A673 (cell line): ENCODE measurements at regions not wholly inside any gene's neighbourhood (a gene's known extent, or its start where the extent isn't known, plus 50 kb on each side); places are given as distances from the start of the nearest gene placed in this dataset.

ENCODE experiments used
- EZH2 ChIP-seq: fragments of 200-600 bp; sonication (generic); IDR thresholded peaks from 2 replicates; pipeline ENCODE4 v1.6.1; 2017; ENCODE audit warnings: borderline replicate concordance, low read depth, mild to moderate bottlenecking, mixed read lengths, antibody characterized with exemption, low read length; ENCODE audit not compliant: poor library complexity, severe bottlenecking
- TF ChIP-seq, protein P1 (sequence below): fragments of 300-800, 200-600 bp; sonication (generic); conservative IDR thresholded peaks from 2 replicates; pipeline ENCODE4 v1.5.1; 2017; ENCODE audit warnings: low read depth, mild to moderate bottlenecking, antibody characterized with exemption, low read length, moderate library complexity, mixed read lengths

DNA sequence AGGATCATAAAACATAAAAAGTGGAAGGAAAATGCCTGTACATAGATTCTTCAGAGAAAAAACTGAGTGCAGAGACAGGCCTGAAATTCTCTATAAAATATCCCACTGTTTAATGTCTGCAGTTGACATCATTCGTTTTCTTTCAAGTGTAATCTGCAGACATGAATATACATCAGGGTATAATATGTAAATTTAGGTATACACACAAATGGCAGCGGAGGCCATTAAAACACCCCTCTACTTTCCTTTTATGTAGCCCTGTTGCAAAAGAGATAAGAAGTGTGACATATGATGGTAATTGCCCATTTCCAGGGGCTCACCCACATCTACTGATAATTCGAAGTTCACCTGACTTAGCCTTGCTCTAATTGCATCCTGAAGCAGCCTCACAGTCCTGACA, 164.3 kb downstream of the SLC24A2 start:
- TF ChIP-seq, protein P1, sequence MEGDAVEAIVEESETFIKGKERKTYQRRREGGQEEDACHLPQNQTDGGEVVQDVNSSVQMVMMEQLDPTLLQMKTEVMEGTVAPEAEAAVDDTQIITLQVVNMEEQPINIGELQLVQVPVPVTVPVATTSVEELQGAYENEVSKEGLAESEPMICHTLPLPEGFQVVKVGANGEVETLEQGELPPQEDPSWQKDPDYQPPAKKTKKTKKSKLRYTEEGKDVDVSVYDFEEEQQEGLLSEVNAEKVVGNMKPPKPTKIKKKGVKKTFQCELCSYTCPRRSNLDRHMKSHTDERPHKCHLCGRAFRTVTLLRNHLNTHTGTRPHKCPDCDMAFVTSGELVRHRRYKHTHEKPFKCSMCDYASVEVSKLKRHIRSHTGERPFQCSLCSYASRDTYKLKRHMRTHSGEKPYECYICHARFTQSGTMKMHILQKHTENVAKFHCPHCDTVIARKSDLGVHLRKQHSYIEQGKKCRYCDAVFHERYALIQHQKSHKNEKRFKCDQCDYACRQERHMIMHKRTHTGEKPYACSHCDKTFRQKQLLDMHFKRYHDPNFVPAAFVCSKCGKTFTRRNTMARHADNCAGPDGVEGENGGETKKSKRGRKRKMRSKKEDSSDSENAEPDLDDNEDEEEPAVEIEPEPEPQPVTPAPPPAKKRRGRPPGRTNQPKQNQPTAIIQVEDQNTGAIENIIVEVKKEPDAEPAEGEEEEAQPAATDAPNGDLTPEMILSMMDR = no peak
- no peak for TF ChIP-seq EZH2
